ENCODE measurements at regions not wholly inside any gene's neighbourhood (a gene's known extent, or its start where the extent isn't known, plus 50 kb on each side); places are given as distances from the start of the nearest gene placed in this dataset.
A peak's percentile ranks its signal among the peaks of the same experiment; 100 is the strongest.

DNA sequence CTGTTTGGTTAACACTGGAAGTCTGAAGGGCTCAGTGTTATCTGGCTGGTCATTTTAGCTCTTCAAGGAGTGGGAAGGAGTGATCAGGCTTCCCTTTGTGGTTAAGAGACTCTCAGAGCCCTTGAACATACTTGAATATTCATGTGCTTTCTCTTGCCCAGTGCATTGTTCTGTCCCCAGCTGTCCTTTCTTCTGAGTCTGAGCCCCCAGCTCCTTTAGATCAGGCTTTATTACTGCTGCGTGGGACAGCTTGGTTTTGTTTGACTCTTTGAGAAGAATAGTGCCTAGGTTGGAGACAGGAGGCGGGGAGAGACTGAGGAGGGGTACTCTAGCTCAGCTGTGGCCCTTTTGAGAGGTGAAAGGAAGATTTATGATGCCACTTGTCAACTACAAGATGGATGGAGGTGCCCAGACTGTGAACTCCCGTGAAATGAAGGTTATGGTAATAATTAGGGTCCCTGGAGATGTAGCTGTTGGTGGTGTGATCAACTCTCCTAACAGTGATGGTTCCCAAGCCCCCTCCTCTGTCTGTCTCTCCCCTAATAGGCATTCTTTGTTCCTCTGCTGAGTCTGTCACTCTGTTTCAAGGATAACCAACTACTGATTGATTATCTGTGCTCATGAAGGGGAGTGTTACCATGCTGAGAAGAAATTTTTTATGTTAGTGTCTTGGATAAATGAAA lies 83.1 kb upstream of the GLRA1 start:
- DNase-seq = no peak

DNA sequence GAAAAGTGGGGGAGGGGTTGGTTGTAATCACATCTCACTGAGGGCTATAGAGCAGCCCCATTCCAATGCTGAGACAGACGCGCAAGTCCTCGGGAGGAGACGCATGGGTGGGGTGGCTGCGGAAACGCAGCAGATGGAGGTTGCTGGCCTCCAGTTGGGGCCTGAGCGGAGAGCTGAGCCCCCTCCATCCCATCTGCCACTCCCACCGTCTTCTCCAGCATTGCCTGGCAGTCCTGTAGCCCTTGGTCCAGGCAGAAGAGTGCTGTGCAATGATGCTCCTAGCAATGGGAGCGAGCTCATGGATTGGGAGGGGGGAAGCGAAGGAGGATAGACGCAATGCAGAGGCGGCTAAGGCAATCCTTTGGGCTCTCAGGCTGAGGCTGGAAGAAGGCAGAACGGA lies 79.4 kb upstream of the GLRA1 start:
- peak; percentile 51 to 80 for DNase-seq

All from NCI-H524 (cell line).